A549 (cell line): ENCODE measurements at regions not wholly inside any gene's neighbourhood (a gene's known extent, or its start where the extent isn't known, plus 50 kb on each side); places are given as distances from the start of the nearest gene placed in this dataset.

Experiments
- ATAC-seq, 2 experiments: fragments of 200-7000 bp in 1 of 2; fragments of >200 bp in 1 of 2; cut with Nextera tagmentation in 1 of 2; cut with Tn5 transposase in 1 of 2; 3 replicates each; pipeline versions ENCODE4 v1.8.0 to v1.9.1; 2018 to 2020; ENCODE audit warnings: mild to moderate bottlenecking in 1 of 2, moderate library complexity in 1 of 2
- CTCF ChIA-PET: fragments of 300-600 bp; sonication (Branson Sonifier 250); formaldehyde crosslinking; extraction: SDS; loops from one replicate; lab custom pipeline; 2021; ENCODE audit warnings: antibody characterized with exemption, inconsistent platforms; lab: Yijun Ruan, JAX
- POLR2A ChIA-PET: fragments of 350-600 bp; formaldehyde crosslinking; extraction: SDS; loops from one replicate; lab custom pipeline; 2021; ENCODE audit warnings: antibody characterized with exemption, inconsistent platforms; lab: Yijun Ruan, JAX
- DNase-seq, 2 experiments: peaks; one replicate each; pipeline versions ENCODE4 v3.0.0 to v3.0.0-alpha.2; 2011 to 2016; ENCODE audit warnings: low read depth in 1 of 2, low spot score in 1 of 2
- FAIRE-seq: peaks from 2 replicates; lab custom pipeline; 2011; peaks lifted over from hg19 to GRCh38; lab: Jason Lieb, UNC
- H3K27ac ChIP-seq, 2 experiments: fragments of >200 bp; sonication (Bioruptor Twin); formaldehyde crosslinking; 3 replicates each; pipeline ENCODE4 v1.5.1; 2016 to 2017
- H3K4me1 ChIP-seq: fragments of >200 bp; sonication (Bioruptor Twin); formaldehyde crosslinking; 3 replicates; pipeline ENCODE4 v1.6.1; 2016
- H3K4me2 ChIP-seq: fragments of >200 bp; sonication (Bioruptor Twin); formaldehyde crosslinking; 3 replicates; pipeline ENCODE4 v1.6.1; 2016
- H3K4me3 ChIP-seq: fragments of >200 bp; sonication (Bioruptor Twin); formaldehyde crosslinking; 3 replicates; pipeline ENCODE4 v1.5.1; 2016
- H3K9me3 ChIP-seq: fragments of >200 bp; sonication (Bioruptor Twin); formaldehyde crosslinking; 3 replicates; pipeline ENCODE4 v1.6.1; 2016
- ATOH8 ChIP-seq: fragments of 250-450 bp; sonication (Bioruptor Pico); IDR thresholded peaks from 2 replicates; pipeline ENCODE4 v1.5.0; 2020; ENCODE audit warnings: low read depth, mild to moderate bottlenecking, moderate library complexity
- CBX8 ChIP-seq: fragments of 200-600 bp; sonication (generic); IDR thresholded peaks from 2 replicates; pipeline ENCODE4 v1.6.1; 2016
- CHD2 ChIP-seq: fragments of 150-350 bp; IDR thresholded peaks from 2 replicates; pipeline ENCODE4 v1.6.1; 2014; ENCODE audit warnings: low read length; ENCODE audit not compliant: partially characterized antibody
- CHD4 ChIP-seq: fragments of 200-600 bp; sonication (generic); IDR thresholded peaks from 2 replicates; pipeline ENCODE4 v1.6.1; 2016; ENCODE audit warnings: antibody characterized with exemption, mild to moderate bottlenecking, borderline replicate concordance
- FOXS1 ChIP-seq: fragments of 250-450 bp; sonication (Bioruptor Pico); IDR thresholded peaks from 2 replicates; pipeline ENCODE4 v1.5.0; 2020; ENCODE audit warnings: mild to moderate bottlenecking, moderate library complexity
- GATA3 ChIP-seq: IDR thresholded peaks from 2 replicates; pipeline ENCODE4 v1.6.1; 2012; ENCODE audit warnings: borderline replicate concordance
- HES2 ChIP-seq: fragments of >200 bp; sonication (Bioruptor Twin); formaldehyde crosslinking; IDR thresholded peaks from 2 replicates; pipeline ENCODE4 v1.6.1; 2016
- HMGXB4 ChIP-seq: fragments of 250-450 bp; sonication (Bioruptor Pico); IDR thresholded peaks from 2 replicates; pipeline ENCODE4 v1.5.0; 2021; ENCODE audit warnings: mild to moderate bottlenecking, moderate library complexity, borderline replicate concordance
- KDM1A ChIP-seq: fragments of 200-600 bp; sonication (generic); IDR thresholded peaks from 2 replicates; pipeline ENCODE4 v1.6.1; 2016; ENCODE audit warnings: low read depth, mild to moderate bottlenecking
- MAZ ChIP-seq: fragments of 150-350 bp; IDR thresholded peaks from 2 replicates; pipeline ENCODE4 v1.6.1; 2014; ENCODE audit warnings: antibody characterized with exemption, low read depth, low read length, borderline replicate concordance
- NFE2L2 ChIP-seq: fragments of 150-350 bp; conservative IDR thresholded peaks from 2 replicates; pipeline ENCODE4 v1.6.1; 2014; ENCODE audit warnings: low read length
- NR3C1 ChIP-seq: fragments of >200 bp; sonication (Bioruptor Twin); formaldehyde crosslinking; IDR thresholded peaks from 3 replicates; pipeline ENCODE4 v1.6.1; 2017
- RCOR1 ChIP-seq: fragments of 150-350 bp; IDR thresholded peaks from 2 replicates; pipeline ENCODE4 v1.6.1; 2014; ENCODE audit warnings: antibody characterized with exemption, low read length, low read depth
- REST ChIP-seq: fragments of 200-600 bp; sonication (generic); IDR thresholded peaks from 2 replicates; pipeline ENCODE4 v1.6.1; 2016; ENCODE audit warnings: antibody characterized with exemption, mild to moderate bottlenecking, moderate library complexity
- SMC3 ChIP-seq: fragments of >200 bp; sonication (Bioruptor Twin); formaldehyde crosslinking; IDR thresholded peaks from 3 replicates; pipeline ENCODE4 v1.6.1; 2018; ENCODE audit warnings: inconsistent platforms
- TP53 ChIP-seq: fragments of 250-450 bp; sonication (Bioruptor Pico); IDR thresholded peaks from 2 replicates; pipeline ENCODE4 v1.5.0; 2021; ENCODE audit warnings: mild to moderate bottlenecking, moderate library complexity
- WGBS: methylation state at CpG from one replicate; pipeline ENCODE4 v1.1.6; 2017; ENCODE audit errors: missing lambda C conversion rate; 5-methylcytosine and 5-hydroxymethylcytosine counted together

- DNase-seq, result no peak
- ChIA-PET POLR2A (no interaction called here), CTCF (interaction anchor here (0.6 to 0.9 kb wide), 3 partner anchors 18 to 59 kb away, joined by 3 read pairs; no protein-coding TSS in a partner anchor)
- Histone ChIP-seq H3K4me2 (no peak overlapping the region), H3K27ac (no peak overlapping the region), H3K9me3 (no peaks in the 10 kb centered on the region)
- no peak for TF ChIP-seq NFE2L2
- TF ChIP-seq CBX8, result no peak
- TF ChIP-seq ATOH8 (CRISPR knock-in tag), result no peak
- TF ChIP-seq KDM1A, result no peak
- no peak for TF ChIP-seq NR3C1
- TF ChIP-seq CHD2, result no peak
- TF ChIP-seq HES2, result no peak
- TF ChIP-seq GATA3, result no peak
- TF ChIP-seq HMGXB4 (CRISPR knock-in tag), result no peak
- no peak for TF ChIP-seq FOXS1
- no peak for TF ChIP-seq CHD4
- TF ChIP-seq, all 56 proteins: peak for 0
- ATAC-seq, result no peak
- Histone ChIP-seq H3K4me3 (no peak overlapping the region), H3K4me1 (no peaks in the 10 kb centered on the region)
- no peak for FAIRE-seq
Observed at GRCh38 chr3:28727307-28727706, 378.7 kb upstream of the AZI2 start.

GRCh38 chr3:28738425-28738824 is 389.8 kb upstream of the AZI2 start:
- Histone ChIP-seq H3K4me1 (no peaks in the 10 kb centered on the region), H3K4me3 (no peak overlapping the region), H3K9me3 (no peaks in the 10 kb centered on the region; the same call in 2 of the 3 replicates), H3K27ac (no peak overlapping the region), H3K4me2 (no peak overlapping the region)
- WGBS, result 48% methylated on average over 2 of the region's 2 CpGs
- ATAC-seq (no peak), FAIRE-seq (peak; percentile 23), DNase-seq (no peak)
- ChIA-PET POLR2A (no interaction called here), CTCF (no interaction called here)
- TF ChIP-seq RCOR1, result no peak
- TF ChIP-seq TP53 (CRISPR knock-in tag), result no peak
- no peak for TF ChIP-seq SMC3
- TF ChIP-seq REST, result no peak
- no peak for TF ChIP-seq HMGXB4 (CRISPR knock-in tag)
- no peak for TF ChIP-seq MAZ
- no peak for TF ChIP-seq CHD4
- no peak for TF ChIP-seq NR3C1
- TF ChIP-seq, all 56 proteins: peak for 0
